ENCODE measurements at regions not wholly inside any gene's neighbourhood (a gene's known extent, or its start where the extent isn't known, plus 50 kb on each side); places are given as distances from the start of the nearest gene placed in this dataset.

DNA sequence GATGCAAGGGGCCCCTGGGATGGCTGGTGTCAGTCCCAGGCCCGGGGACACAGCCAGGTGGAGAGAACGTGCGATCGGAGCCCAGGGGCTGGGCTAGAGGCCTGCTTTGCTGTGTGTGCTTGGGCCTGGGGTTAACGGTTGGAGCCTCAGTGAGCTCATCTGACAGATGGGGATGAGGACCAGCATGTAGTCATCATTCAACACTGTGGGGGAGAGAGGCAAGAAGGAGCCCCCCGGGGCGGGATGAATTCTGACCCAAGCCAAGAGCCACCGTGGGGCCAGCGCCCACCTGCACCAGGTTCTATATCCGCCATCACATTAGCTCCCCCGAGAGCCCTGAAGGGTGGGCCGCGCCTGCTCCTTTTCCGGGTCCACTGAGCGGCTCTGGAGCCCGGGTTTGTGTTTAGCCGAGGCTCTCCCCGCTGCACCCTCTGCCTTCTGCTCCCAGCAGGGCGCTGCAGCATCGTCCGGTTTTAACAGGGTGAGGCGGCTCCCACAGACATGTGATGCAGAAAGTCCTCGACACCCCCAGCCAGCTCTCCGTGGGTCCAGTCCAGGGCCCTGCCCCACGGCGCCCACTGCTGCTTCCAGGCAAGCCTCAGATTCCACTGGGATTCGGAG, 365.7 kb downstream of the SEC14L1 start:
- TF ChIP-seq EP300 (IDR thresholded peaks at IDR 0.05; ENCODE audit: borderline replicate concordance) (no peak), ZBTB7A (IDR thresholded peaks at IDR 0.05; ENCODE audit: low read depth) (no peak), TAF1 (IDR thresholded peaks at IDR 0.05; ENCODE audit: low read depth) (no peak), TCF12 (IDR thresholded peaks at IDR 0.05; ENCODE audit: low read depth) (no peak), RAD21 (IDR thresholded peaks at IDR 0.05; ENCODE audit: low read depth) (no peak), EGR1 (IDR thresholded peaks at IDR 0.05) (no peak), YY1 (IDR thresholded peaks at IDR 0.05; ENCODE audit: low read depth) (no peak), TEAD4 (IDR thresholded peaks at IDR 0.05) (no peak), NFIC (IDR thresholded peaks at IDR 0.05) (no peak), CEBPB (IDR thresholded peaks at IDR 0.05) (no peak), FOXM1 (IDR thresholded peaks at IDR 0.05; ENCODE audit: borderline replicate concordance, low read depth) (no peak), CREB1 (IDR thresholded peaks at IDR 0.05; ENCODE audit: low read depth) (no peak)
- TF ChIP-seq, protein P1, sequence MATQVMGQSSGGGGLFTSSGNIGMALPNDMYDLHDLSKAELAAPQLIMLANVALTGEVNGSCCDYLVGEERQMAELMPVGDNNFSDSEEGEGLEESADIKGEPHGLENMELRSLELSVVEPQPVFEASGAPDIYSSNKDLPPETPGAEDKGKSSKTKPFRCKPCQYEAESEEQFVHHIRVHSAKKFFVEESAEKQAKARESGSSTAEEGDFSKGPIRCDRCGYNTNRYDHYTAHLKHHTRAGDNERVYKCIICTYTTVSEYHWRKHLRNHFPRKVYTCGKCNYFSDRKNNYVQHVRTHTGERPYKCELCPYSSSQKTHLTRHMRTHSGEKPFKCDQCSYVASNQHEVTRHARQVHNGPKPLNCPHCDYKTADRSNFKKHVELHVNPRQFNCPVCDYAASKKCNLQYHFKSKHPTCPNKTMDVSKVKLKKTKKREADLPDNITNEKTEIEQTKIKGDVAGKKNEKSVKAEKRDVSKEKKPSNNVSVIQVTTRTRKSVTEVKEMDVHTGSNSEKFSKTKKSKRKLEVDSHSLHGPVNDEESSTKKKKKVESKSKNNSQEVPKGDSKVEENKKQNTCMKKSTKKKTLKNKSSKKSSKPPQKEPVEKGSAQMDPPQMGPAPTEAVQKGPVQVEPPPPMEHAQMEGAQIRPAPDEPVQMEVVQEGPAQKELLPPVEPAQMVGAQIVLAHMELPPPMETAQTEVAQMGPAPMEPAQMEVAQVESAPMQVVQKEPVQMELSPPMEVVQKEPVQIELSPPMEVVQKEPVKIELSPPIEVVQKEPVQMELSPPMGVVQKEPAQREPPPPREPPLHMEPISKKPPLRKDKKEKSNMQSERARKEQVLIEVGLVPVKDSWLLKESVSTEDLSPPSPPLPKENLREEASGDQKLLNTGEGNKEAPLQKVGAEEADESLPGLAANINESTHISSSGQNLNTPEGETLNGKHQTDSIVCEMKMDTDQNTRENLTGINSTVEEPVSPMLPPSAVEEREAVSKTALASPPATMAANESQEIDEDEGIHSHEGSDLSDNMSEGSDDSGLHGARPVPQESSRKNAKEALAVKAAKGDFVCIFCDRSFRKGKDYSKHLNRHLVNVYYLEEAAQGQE (IDR thresholded peaks at IDR 0.05; ENCODE audit: low read depth): no peak
- TF ChIP-seq, protein P2, sequence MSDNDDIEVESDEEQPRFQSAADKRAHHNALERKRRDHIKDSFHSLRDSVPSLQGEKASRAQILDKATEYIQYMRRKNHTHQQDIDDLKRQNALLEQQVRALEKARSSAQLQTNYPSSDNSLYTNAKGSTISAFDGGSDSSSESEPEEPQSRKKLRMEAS (IDR thresholded peaks at IDR 0.05): no peak
- TF ChIP-seq, protein P3, sequence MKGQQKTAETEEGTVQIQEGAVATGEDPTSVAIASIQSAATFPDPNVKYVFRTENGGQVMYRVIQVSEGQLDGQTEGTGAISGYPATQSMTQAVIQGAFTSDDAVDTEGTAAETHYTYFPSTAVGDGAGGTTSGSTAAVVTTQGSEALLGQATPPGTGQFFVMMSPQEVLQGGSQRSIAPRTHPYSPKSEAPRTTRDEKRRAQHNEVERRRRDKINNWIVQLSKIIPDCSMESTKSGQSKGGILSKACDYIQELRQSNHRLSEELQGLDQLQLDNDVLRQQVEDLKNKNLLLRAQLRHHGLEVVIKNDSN (IDR thresholded peaks at IDR 0.05): no peak

DNA sequence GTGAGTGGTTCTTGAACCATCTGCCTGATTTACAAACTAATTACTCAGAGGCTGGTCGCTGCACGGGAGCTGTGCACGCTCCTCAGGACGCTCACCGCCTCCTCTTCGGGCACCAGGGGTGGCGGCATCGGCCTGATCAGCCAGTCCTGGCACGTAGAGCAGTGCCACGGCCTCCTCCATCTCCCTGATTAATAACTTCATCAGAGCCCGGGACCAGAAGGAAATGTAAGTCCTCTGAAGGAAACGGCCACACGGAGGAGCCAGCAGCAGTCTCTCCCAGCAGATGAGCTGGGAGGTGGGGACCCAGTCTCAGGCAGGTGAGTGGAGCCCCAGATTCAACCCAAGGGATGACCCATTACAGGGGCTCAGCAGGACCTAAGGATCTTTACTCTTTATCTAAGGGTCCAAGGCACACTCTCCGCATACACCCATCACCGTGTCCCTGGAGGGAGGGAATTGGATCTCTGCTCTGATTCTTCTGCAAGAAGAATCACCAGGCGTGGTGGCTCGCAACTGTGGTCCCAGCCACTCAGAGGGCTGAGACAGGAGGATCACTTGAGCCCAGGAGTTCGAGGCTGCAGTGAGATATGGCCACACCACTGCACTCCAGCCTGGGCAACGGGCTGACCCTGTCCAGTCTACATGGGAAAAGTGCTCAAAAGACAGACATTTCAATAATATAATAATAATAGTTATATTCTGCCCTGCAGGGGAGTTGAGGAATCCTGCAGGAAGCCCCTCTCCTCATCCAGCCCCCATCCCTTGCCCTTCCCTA, 366.5 kb downstream of the SEC14L1 start:
- TF ChIP-seq RAD21 (IDR thresholded peaks at IDR 0.05; ENCODE audit: low read depth) (no peak), TEAD4 (IDR thresholded peaks at IDR 0.05) (no peak), CEBPB (IDR thresholded peaks at IDR 0.05) (no peak), NFIC (IDR thresholded peaks at IDR 0.05) (no peak), TAF1 (IDR thresholded peaks at IDR 0.05; ENCODE audit: low read depth) (no peak), EP300 (IDR thresholded peaks at IDR 0.05; ENCODE audit: borderline replicate concordance) (no peak), EGR1 (IDR thresholded peaks at IDR 0.05) (no peak), TCF12 (IDR thresholded peaks at IDR 0.05; ENCODE audit: low read depth) (no peak), YY1 (IDR thresholded peaks at IDR 0.05; ENCODE audit: low read depth) (no peak), FOXM1 (IDR thresholded peaks at IDR 0.05; ENCODE audit: borderline replicate concordance, low read depth) (no peak)
- TF ChIP-seq, protein P3 (IDR thresholded peaks at IDR 0.05): no peak

DNA sequence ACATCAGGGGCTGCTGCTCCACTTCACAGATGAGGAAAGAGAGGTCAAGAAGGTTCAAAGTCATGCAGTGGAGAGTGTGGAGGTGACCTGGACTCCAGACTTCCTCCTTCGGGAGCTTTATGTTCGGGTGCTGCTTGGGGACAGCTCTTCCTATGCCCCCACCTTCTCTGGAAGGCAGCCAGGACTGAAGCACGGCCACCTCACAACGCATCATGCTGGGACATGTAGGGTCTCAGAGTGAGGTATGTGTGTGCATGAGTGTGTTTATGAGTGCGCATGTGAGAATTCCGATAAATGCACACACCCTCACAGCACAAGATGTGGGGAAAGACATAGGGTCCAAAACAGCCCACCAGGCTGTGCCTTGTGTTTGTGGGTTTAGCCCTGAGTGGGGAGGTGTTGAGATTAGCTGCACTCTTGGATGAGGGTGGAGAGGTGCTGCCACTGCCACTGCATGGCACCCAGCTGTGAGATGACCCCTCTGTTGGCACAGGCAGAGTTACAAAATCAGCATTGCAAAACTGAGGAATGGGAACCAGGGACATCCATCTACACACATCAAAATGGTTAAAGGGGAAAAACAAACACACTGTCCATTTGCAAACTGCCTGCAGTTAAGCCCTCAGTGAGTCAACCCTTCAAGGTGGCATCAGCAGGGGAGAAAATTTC, 367.4 kb downstream of the SEC14L1 start:
- TF ChIP-seq EGR1 (IDR thresholded peaks at IDR 0.05): no peak
- no peak for TF ChIP-seq CREB1 (IDR thresholded peaks at IDR 0.05; ENCODE audit: low read depth)
- no peak for TF ChIP-seq CEBPB (IDR thresholded peaks at IDR 0.05)

DNA sequence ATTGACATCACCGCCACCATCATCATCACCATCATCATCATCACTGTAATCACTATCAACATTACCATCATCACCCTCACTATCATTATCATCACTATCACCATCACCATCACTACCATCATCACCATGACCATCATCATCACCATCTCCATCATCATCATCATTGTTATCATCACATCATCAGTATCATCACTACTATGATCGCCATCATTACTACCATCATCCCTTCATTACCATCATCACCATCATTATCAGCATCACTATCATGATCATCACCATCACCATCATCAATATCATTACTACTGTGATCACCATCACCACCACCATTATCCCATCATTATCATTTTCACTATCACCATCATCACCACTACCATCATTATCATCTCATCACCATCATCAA, 368.3 kb downstream of the SEC14L1 start:
- no peak for TF ChIP-seq TEAD4 (IDR thresholded peaks at IDR 0.05)
- TF ChIP-seq TAF1 (IDR thresholded peaks at IDR 0.05; ENCODE audit: low read depth): no peak
- TF ChIP-seq CEBPB (IDR thresholded peaks at IDR 0.05): no peak
- TF ChIP-seq ZBTB7A (IDR thresholded peaks at IDR 0.05; ENCODE audit: low read depth): no peak
- TF ChIP-seq, protein P2 (IDR thresholded peaks at IDR 0.05): no peak
- no peak for TF ChIP-seq FOXM1 (IDR thresholded peaks at IDR 0.05; ENCODE audit: borderline replicate concordance, low read depth)
- TF ChIP-seq NFIC (IDR thresholded peaks at IDR 0.05): no peak
- TF ChIP-seq, protein P3 (IDR thresholded peaks at IDR 0.05): no peak
- no peak for TF ChIP-seq YY1 (IDR thresholded peaks at IDR 0.05; ENCODE audit: low read depth)
- TF ChIP-seq CREB1 (IDR thresholded peaks at IDR 0.05; ENCODE audit: low read depth): no peak
- TF ChIP-seq EGR1 (IDR thresholded peaks at IDR 0.05): no peak
- TF ChIP-seq EP300 (IDR thresholded peaks at IDR 0.05; ENCODE audit: borderline replicate concordance): no peak
- TF ChIP-seq, protein P1 (IDR thresholded peaks at IDR 0.05; ENCODE audit: low read depth): no peak
- no peak for TF ChIP-seq RAD21 (IDR thresholded peaks at IDR 0.05; ENCODE audit: low read depth)
- no peak for TF ChIP-seq TCF12 (IDR thresholded peaks at IDR 0.05; ENCODE audit: low read depth)

All from Ishikawa (cell line).